Neuron (in vitro differentiated cells): ENCODE measurements at regions not wholly inside any gene's neighbourhood (a gene's known extent, or its start where the extent isn't known, plus 50 kb on each side); places are given as distances from the start of the nearest gene placed in this dataset.

ENCODE experiments used
- H2AFZ ChIP-seq: one replicate; pipeline ENCODE4 v1.6.1; 2013; ENCODE audit warnings: low read depth, mild to moderate bottlenecking, inconsistent platforms, low read length, moderate library complexity
- H3K27me3 ChIP-seq: one replicate; pipeline ENCODE4 v1.6.1; 2013; ENCODE audit warnings: low read length; ENCODE audit not compliant: insufficient read depth
- H3K36me3 ChIP-seq: one replicate; pipeline ENCODE4 v1.6.1; 2013; ENCODE audit warnings: low read length; ENCODE audit not compliant: insufficient read depth
- H3K4me1 ChIP-seq: one replicate; pipeline ENCODE4 v1.6.1; 2013; ENCODE audit warnings: low read length; ENCODE audit not compliant: insufficient read depth
- H3K4me3 ChIP-seq: 2 replicates; pipeline ENCODE4 v1.5.1; 2013; ENCODE audit warnings: mild to moderate bottlenecking, low read length, moderate library complexity
- H3K9me3 ChIP-seq: one replicate; pipeline ENCODE4 v1.6.1; 2013; ENCODE audit warnings: low read length

- H3K27me3 ChIP-seq: no peaks in the 10 kb centered on the region
- peaks cover 7% of the 10 kb centered on the region for H3K4me1 ChIP-seq
- H3K9me3 ChIP-seq: peaks cover 1% of the 10 kb centered on the region
- no peak overlapping the region for H2AFZ ChIP-seq
- H3K4me3 ChIP-seq: no peak overlapping the region
- no peaks in the 10 kb centered on the region for H3K36me3 ChIP-seq
Observed at GRCh38 chr2:204487447-204488229, 57.6 kb upstream of the PARD3B start.

GRCh38 chr2:204491528-204491927 lies 53.7 kb upstream of the PARD3B start:
- Histone ChIP-seq H3K4me3 (no peak overlapping the region), H3K4me1 (peaks cover 3% of the 10 kb centered on the region), H2AFZ (no peak overlapping the region), H3K27me3 (no peaks in the 10 kb centered on the region), H3K9me3 (peaks cover 1% of the 10 kb centered on the region), H3K36me3 (no peaks in the 10 kb centered on the region)

- Histone ChIP-seq H3K4me3 (no peak overlapping the region), H3K27me3 (no peaks in the 10 kb centered on the region), H3K9me3 (peaks cover 1% of the 10 kb centered on the region), H2AFZ (no peak overlapping the region), H3K36me3 (no peaks in the 10 kb centered on the region), H3K4me1 (peaks cover 3% of the 10 kb centered on the region)
Observed at GRCh38 chr2:204492417-204492816, 52.9 kb upstream of the PARD3B start.

GRCh38 chr2:204494681-204495080 lies 50.6 kb upstream of the PARD3B start:
- Histone ChIP-seq H3K36me3 (no peaks in the 10 kb centered on the region), H3K27me3 (no peaks in the 10 kb centered on the region), H3K4me1 (peaks cover 3% of the 10 kb centered on the region), H2AFZ (no peak overlapping the region), H3K4me3 (no peak overlapping the region), H3K9me3 (peaks cover 1% of the 10 kb centered on the region)

GRCh38 chr2:204495381-204495780 lies 49.9 kb upstream of the PARD3B start:
- H3K4me1 ChIP-seq: peaks cover 3% of the 10 kb centered on the region
- no peaks in the 10 kb centered on the region for H3K27me3 ChIP-seq
- H2AFZ ChIP-seq: no peak overlapping the region
- H3K9me3 ChIP-seq: no peaks in the 10 kb centered on the region
- H3K4me3 ChIP-seq: no peak overlapping the region
- no peaks in the 10 kb centered on the region for H3K36me3 ChIP-seq
